Left lung (tissue), 4 donors: ENCODE measurements at regions not wholly inside any gene's neighbourhood (a gene's known extent, or its start where the extent isn't known, plus 50 kb on each side); places are given as distances from the start of the nearest gene placed in this dataset.
A peak's percentile ranks its signal among the peaks of the same experiment; 100 is the strongest.

ENCODE experiments used
- ATAC-seq: fragments of 200-7000 bp; cut with Tn5 transposase; one replicate; pipeline ENCODE4 v1.9.1; 2020; ENCODE audit warnings: moderate library complexity
- DNase-seq, 4 donors: peaks; one replicate each; pipeline ENCODE4 v3.0.0-alpha.2; 2013 to 2020
- H3K27ac ChIP-seq, 2 donors: fragments of 200-600 bp; sonication (generic) in 1 of 2; one replicate each; pipeline versions ENCODE4 v1.5.0 to v1.8.0; 2020 to 2021
- H3K27me3 ChIP-seq, 2 donors: fragments of 200-600 bp; sonication (generic) in 1 of 2; one replicate each; pipeline versions ENCODE4 v1.5.0 to v1.8.0; 2020 to 2021
- H3K36me3 ChIP-seq, 2 donors: fragments of 200-600 bp; sonication (generic) in 1 of 2; one replicate each; pipeline versions ENCODE4 v1.5.0 to v1.8.0; 2020 to 2021
- H3K4me1 ChIP-seq, 2 donors: fragments of 200-600 bp; one replicate each; pipeline ENCODE4 v1.8.0; 2021
- H3K4me3 ChIP-seq, 2 donors: fragments of 200-600 bp; sonication (generic) in 1 of 2; one replicate each; pipeline versions ENCODE4 v1.5.0 to v1.8.0; 2020 to 2021; ENCODE audit warnings: mild to moderate bottlenecking in 1 of 2
- H3K9me3 ChIP-seq, 2 donors: fragments of 200-600 bp; sonication (generic) in 1 of 2; one replicate each; pipeline versions ENCODE4 v1.5.0 to v1.8.0; 2020 to 2021
- CTCF ChIP-seq, 2 donors: fragments of 200-600 bp; sonication (generic) in 1 of 2; IDR thresholded peaks; one replicate each; pipeline versions ENCODE4 v1.5.0 to v1.8.0; 2021; ENCODE audit warnings: antibody characterized with exemption in 2 of 2
- intact Hi-C, 2 donors: fragments of 100-400 bp; cut with DNase I; formaldehyde crosslinking; loops; one replicate each; pipeline versions ENCODE4 v1.11.2 to v1.14.2; 2022
- donor health status: DM: no; HTN: yes; CAD: no.
- donor health status: DM: no; HTN: no; CAD: no.

GRCh38 chr16:63372283-63372682 is 1336.0 kb upstream of the CDH8 start:
- intact Hi-C loops, result no loop called here
- DNase-seq, result peak in 1 of 4 donors; percentile 33
- no peaks in the 10 kb centered on the region for H3K27me3 ChIP-seq
- no peak overlapping the region for H3K27ac ChIP-seq
- H3K4me1 ChIP-seq, result no peaks in the 10 kb centered on the region
- no peak for TF ChIP-seq CTCF (IDR thresholded peaks at IDR 0.05)
- no peak overlapping the region for H3K4me3 ChIP-seq
- no peaks in the 10 kb centered on the region for H3K36me3 ChIP-seq
- no peaks in the 10 kb centered on the region for H3K9me3 ChIP-seq
- peak; percentile 68 for ATAC-seq

GRCh38 chr16:63365649-63366304 is 1329.5 kb upstream of the CDH8 start:
- Histone ChIP-seq H3K4me3 (no peak overlapping the region), H3K4me1 (no peaks in the 10 kb centered on the region), H3K36me3 (no peaks in the 10 kb centered on the region), H3K27me3 (no peaks in the 10 kb centered on the region), H3K9me3 (no peaks in the 10 kb centered on the region), H3K27ac (no peak overlapping the region)
- intact Hi-C loops, result no loop called here
- ATAC-seq (no peak), DNase-seq (no peak)
- no peak for TF ChIP-seq CTCF (IDR thresholded peaks at IDR 0.05)

- Histone ChIP-seq H3K27ac (no peak overlapping the region), H3K27me3 (no peaks in the 10 kb centered on the region), H3K9me3 (no peaks in the 10 kb centered on the region), H3K4me1 (no peaks in the 10 kb centered on the region), H3K4me3 (no peak overlapping the region), H3K36me3 (no peaks in the 10 kb centered on the region)
- intact Hi-C loops, result no loop called here
- TF ChIP-seq CTCF (IDR thresholded peaks at IDR 0.05), result no peak
- ATAC-seq (no peak), DNase-seq (no peak)
Measured at GRCh38 chr16:63363738-63364137, 1327.5 kb upstream of the CDH8 start.

- H3K9me3 ChIP-seq, result no peaks in the 10 kb centered on the region
- H3K27me3 ChIP-seq, result no peaks in the 10 kb centered on the region
- no peak overlapping the region for H3K27ac ChIP-seq
- peak in 1 of 4 donors; percentile 57 for DNase-seq
- ATAC-seq, result peak; percentile 68
- TF ChIP-seq CTCF (IDR thresholded peaks at IDR 0.05), result peak; percentile 60 to 62
- H3K4me1 ChIP-seq, result no peaks in the 10 kb centered on the region
- no peak overlapping the region for H3K4me3 ChIP-seq
- H3K36me3 ChIP-seq, result no peaks in the 10 kb centered on the region
- intact Hi-C loops, result no loop called here
Measured at GRCh38 chr16:63361032-63361624, 1324.9 kb upstream of the CDH8 start.

GRCh38 chr16:63349961-63350360 is 1313.7 kb upstream of the CDH8 start:
- no peak for ATAC-seq

More at GRCh38 chr16:63349961-63350360, 1313.7 kb upstream of the CDH8 start:
- Histone ChIP-seq H3K4me1 (no peaks in the 10 kb centered on the region), H3K36me3 (no peaks in the 10 kb centered on the region), H3K27me3 (no peaks in the 10 kb centered on the region), H3K4me3 (no peak overlapping the region), H3K9me3 (no peaks in the 10 kb centered on the region), H3K27ac (no peak overlapping the region)
- no peak for TF ChIP-seq CTCF (IDR thresholded peaks at IDR 0.05)
- intact Hi-C loops, result no loop called here
- DNase-seq, result no peak
